Hepatocyte (in vitro differentiated cells): ENCODE measurements at regions not wholly inside any gene's neighbourhood (a gene's known extent, or its start where the extent isn't known, plus 50 kb on each side); places are given as distances from the start of the nearest gene placed in this dataset.

Experiments
- DNase-seq: peaks from one replicate; pipeline ENCODE4 v3.0.0-alpha.2; 2016; ENCODE audit warnings: low spot score
- H2AFZ ChIP-seq: fragments of 200-600 bp; sonication (generic); 2 replicates; pipeline ENCODE4 v1.6.0; 2016; ENCODE audit warnings: antibody characterized with exemption, mild to moderate bottlenecking
- H3K27ac ChIP-seq: fragments of 200-600 bp; sonication (generic); 2 replicates; pipeline ENCODE4 v1.5.1; 2016; ENCODE audit warnings: mild to moderate bottlenecking
- H3K27me3 ChIP-seq: fragments of 200-600 bp; sonication (generic); 2 replicates; pipeline ENCODE4 v1.6.1; 2016
- H3K36me3 ChIP-seq: fragments of 200-600 bp; sonication (generic); replicated peaks from 2 replicates; pipeline ENCODE4 v1.5.1; 2016; ENCODE audit warnings: low read depth; ENCODE audit not compliant: insufficient read depth
- H3K4me1 ChIP-seq: fragments of 200-600 bp; sonication (generic); 2 replicates; pipeline ENCODE4 v1.5.1; 2016; ENCODE audit warnings: mild to moderate bottlenecking, moderate library complexity; ENCODE audit not compliant: insufficient read depth
- H3K4me2 ChIP-seq: fragments of 200-600 bp; sonication (generic); 2 replicates; pipeline ENCODE4 v1.6.0; 2016
- H3K4me3 ChIP-seq: fragments of 200-600 bp; sonication (generic); 2 replicates; pipeline ENCODE4 v1.5.1; 2016; ENCODE audit warnings: mild to moderate bottlenecking
- H3K79me2 ChIP-seq: fragments of 200-600 bp; sonication (generic); 2 replicates; pipeline ENCODE4 v1.6.0; 2017; ENCODE audit warnings: mild to moderate bottlenecking
- H3K9me2 ChIP-seq: fragments of 200-600 bp; sonication (generic); replicated peaks from 2 replicates; pipeline ENCODE4 v1.6.0; 2017; ENCODE audit warnings: mild to moderate bottlenecking; ENCODE audit not compliant: insufficient read depth
- H3K9me3 ChIP-seq: fragments of 200-600 bp; sonication (generic); 2 replicates; pipeline ENCODE4 v1.5.1; 2016; ENCODE audit warnings: low read depth, mild to moderate bottlenecking
- H4K20me1 ChIP-seq: fragments of 200-600 bp; sonication (generic); 2 replicates; pipeline ENCODE4 v1.6.0; 2016; ENCODE audit warnings: mild to moderate bottlenecking; ENCODE audit not compliant: insufficient read depth, poor library complexity, severe bottlenecking
- EZH2 ChIP-seq: fragments of 200-600 bp; sonication (generic); IDR thresholded peaks from 2 replicates; pipeline ENCODE4 v1.6.1; 2016; ENCODE audit warnings: antibody characterized with exemption, mild to moderate bottlenecking, borderline replicate concordance
- EZH2phosphoT487 ChIP-seq: fragments of 200-600 bp; sonication (generic); IDR thresholded peaks from one replicate; pipeline ENCODE4 v1.6.1; 2018; ENCODE audit warnings: antibody characterized with exemption, mild to moderate bottlenecking, low read depth, moderate library complexity; ENCODE audit not compliant: unreplicated experiment, severe bottlenecking
- WGBS: methylation state at CpG from one replicate; pipeline ENCODE4 v1.1.6; 2016; ENCODE audit warnings: low lambda C conversion rate; ENCODE audit errors: missing lambda C conversion rate; 5-methylcytosine and 5-hydroxymethylcytosine counted together
- TF ChIP-seq, protein P1 (sequence below): fragments of 200-600 bp; sonication (generic); IDR thresholded peaks from 2 replicates; pipeline ENCODE4 v1.5.1; 2016; ENCODE audit warnings: antibody characterized with exemption, mild to moderate bottlenecking; ENCODE audit not compliant: poor library complexity

- H4K20me1 ChIP-seq: no peaks in the 10 kb centered on the region
- no peak for TF ChIP-seq EZH2
- no peak for TF ChIP-seq EZH2phosphoT487
- TF ChIP-seq, protein P1, sequence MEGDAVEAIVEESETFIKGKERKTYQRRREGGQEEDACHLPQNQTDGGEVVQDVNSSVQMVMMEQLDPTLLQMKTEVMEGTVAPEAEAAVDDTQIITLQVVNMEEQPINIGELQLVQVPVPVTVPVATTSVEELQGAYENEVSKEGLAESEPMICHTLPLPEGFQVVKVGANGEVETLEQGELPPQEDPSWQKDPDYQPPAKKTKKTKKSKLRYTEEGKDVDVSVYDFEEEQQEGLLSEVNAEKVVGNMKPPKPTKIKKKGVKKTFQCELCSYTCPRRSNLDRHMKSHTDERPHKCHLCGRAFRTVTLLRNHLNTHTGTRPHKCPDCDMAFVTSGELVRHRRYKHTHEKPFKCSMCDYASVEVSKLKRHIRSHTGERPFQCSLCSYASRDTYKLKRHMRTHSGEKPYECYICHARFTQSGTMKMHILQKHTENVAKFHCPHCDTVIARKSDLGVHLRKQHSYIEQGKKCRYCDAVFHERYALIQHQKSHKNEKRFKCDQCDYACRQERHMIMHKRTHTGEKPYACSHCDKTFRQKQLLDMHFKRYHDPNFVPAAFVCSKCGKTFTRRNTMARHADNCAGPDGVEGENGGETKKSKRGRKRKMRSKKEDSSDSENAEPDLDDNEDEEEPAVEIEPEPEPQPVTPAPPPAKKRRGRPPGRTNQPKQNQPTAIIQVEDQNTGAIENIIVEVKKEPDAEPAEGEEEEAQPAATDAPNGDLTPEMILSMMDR: no peak
- no peak for DNase-seq
- no peak overlapping the region for H3K27ac ChIP-seq
- H3K9me3 ChIP-seq: no peaks in the 10 kb centered on the region
- no peaks in the 10 kb centered on the region for H3K27me3 ChIP-seq
- H3K9me2 ChIP-seq: no peaks in the 10 kb centered on the region
- no peaks in the 10 kb centered on the region for H3K36me3 ChIP-seq
- 75% methylated on average over 2 of the region's 2 CpGs for WGBS
- no peak overlapping the region for H3K4me2 ChIP-seq
- no peaks in the 10 kb centered on the region for H3K79me2 ChIP-seq
- H2AFZ ChIP-seq: peak overlapping the region; percentile 19
- no peak overlapping the region for H3K4me3 ChIP-seq
- no peaks in the 10 kb centered on the region for H3K4me1 ChIP-seq
Measured at GRCh38 chr14:44620121-44621019, 113.3 kb upstream of the FSCB start.

DNA sequence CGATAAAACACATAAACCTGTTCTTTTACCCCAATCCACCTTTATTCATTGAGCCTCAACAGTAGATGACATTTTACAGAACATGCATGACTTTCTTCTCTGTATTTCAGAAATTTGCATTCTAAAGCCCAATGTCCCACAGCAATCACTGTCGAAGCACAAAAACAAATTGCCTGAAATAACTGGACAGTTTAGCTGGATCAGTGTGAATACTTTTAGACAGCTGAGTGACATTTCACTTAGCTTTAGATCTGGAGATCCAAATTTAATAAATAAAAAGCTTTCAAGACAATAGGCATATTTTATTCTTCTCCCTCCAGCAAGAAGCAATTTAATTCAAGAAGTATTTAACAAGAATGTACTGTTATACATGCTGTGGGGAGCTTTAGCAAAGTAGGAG lies 109.1 kb upstream of the FSCB start:
- Histone ChIP-seq H3K79me2 (no peaks in the 10 kb centered on the region), H4K20me1 (no peaks in the 10 kb centered on the region), H2AFZ (no peak overlapping the region), H3K9me3 (no peaks in the 10 kb centered on the region), H3K27ac (no peak overlapping the region), H3K9me2 (no peaks in the 10 kb centered on the region), H3K36me3 (no peaks in the 10 kb centered on the region), H3K4me1 (peaks cover 7% of the 10 kb centered on the region), H3K4me2 (no peak overlapping the region), H3K27me3 (no peaks in the 10 kb centered on the region), H3K4me3 (no peak overlapping the region)
- 93% methylated on average over 2 of the region's 2 CpGs for WGBS
- TF ChIP-seq, protein P1: no peak
- no peak for TF ChIP-seq EZH2phosphoT487
- TF ChIP-seq EZH2: no peak
- no peak for DNase-seq

DNA sequence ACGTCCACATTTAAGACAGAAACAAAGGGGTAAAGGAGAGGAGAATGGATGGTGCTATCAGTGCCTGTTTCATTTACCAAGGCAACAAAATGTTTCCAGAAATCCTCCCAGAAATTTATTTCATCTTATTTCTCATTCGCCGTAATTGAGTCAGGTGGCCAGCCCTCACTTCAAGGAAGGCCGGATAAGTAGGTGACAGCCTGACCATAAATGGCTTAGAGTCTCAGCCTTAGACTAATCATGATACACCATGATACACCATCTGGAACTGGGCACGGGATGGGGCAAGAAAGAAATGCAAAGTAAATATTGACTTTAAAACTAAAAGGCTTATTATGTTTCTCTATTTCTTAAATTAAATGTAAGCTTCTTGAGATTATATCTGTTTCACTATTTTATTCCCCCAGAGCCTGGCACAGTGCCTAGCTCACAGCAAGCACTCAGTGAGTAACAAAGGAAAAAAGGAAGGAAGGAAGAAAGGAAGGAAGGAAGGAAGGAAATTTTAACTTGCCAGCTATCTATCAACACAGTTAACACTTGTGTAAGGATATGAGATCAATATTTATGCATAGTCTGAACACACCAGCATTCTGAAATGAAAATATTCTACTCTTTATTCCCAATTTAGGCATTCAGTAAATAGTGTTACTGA lies 106.1 kb upstream of the FSCB start:
- Histone ChIP-seq H2AFZ (no peak overlapping the region), H3K4me1 (peaks cover 7% of the 10 kb centered on the region), H3K27me3 (no peaks in the 10 kb centered on the region), H3K9me2 (no peaks in the 10 kb centered on the region), H3K27ac (no peak overlapping the region), H3K79me2 (no peaks in the 10 kb centered on the region), H3K36me3 (no peaks in the 10 kb centered on the region), H3K9me3 (no peaks in the 10 kb centered on the region), H3K4me2 (no peak overlapping the region), H4K20me1 (no peaks in the 10 kb centered on the region), H3K4me3 (no peak overlapping the region)
- TF ChIP-seq EZH2phosphoT487: no peak
- no peak for TF ChIP-seq EZH2
- 75% methylated on average over 5 of the region's 5 CpGs for WGBS
- DNase-seq: no peak

- Histone ChIP-seq H3K4me1 (peaks cover 7% of the 10 kb centered on the region), H3K27me3 (no peaks in the 10 kb centered on the region), H3K9me2 (no peaks in the 10 kb centered on the region), H2AFZ (no peak overlapping the region), H3K9me3 (no peaks in the 10 kb centered on the region), H4K20me1 (no peaks in the 10 kb centered on the region), H3K36me3 (no peaks in the 10 kb centered on the region), H3K4me2 (no peak overlapping the region), H3K79me2 (no peaks in the 10 kb centered on the region), H3K4me3 (no peak overlapping the region), H3K27ac (no peak overlapping the region)
- no peak for DNase-seq
- 96% methylated on average over 4 of the region's 4 CpGs for WGBS
- TF ChIP-seq EZH2 (no peak), EZH2phosphoT487 (no peak)
- TF ChIP-seq, protein P1: no peak
Measured at GRCh38 chr14:44612002-44612401, 104.9 kb upstream of the FSCB start.
